ENCODE measurements at regions not wholly inside any gene's neighbourhood (a gene's known extent, or its start where the extent isn't known, plus 50 kb on each side); places are given as distances from the start of the nearest gene placed in this dataset.

- DNase-seq (ENCODE audit: low spot score) = no peak
Observed at GRCh38 chr10:120372917-120373316, 84.1 kb upstream of the PLPP4 start.

- no peak for DNase-seq (ENCODE audit: low spot score)
Observed at GRCh38 chr10:120375666-120376065, 81.4 kb upstream of the PLPP4 start.

- no peak for DNase-seq (ENCODE audit: low spot score)
Observed at GRCh38 chr10:120381931-120382330, 75.1 kb upstream of the PLPP4 start.

GRCh38 chr10:120382360-120382759 is 74.7 kb upstream of the PLPP4 start:
- no peak for DNase-seq (ENCODE audit: low spot score)

GRCh38 chr10:120385992-120386391 is 71.0 kb upstream of the PLPP4 start:
- no peak for DNase-seq (ENCODE audit: low spot score)

- no peak for DNase-seq (ENCODE audit: low spot score)
Observed at GRCh38 chr10:120386896-120387295, 70.1 kb upstream of the PLPP4 start.

GRCh38 chr10:120387326-120387725 is 69.7 kb upstream of the PLPP4 start:
- DNase-seq (ENCODE audit: low spot score) = no peak

GRCh38 chr10:120392245-120392644 is 64.8 kb upstream of the PLPP4 start:
- DNase-seq (ENCODE audit: low spot score) = no peak

GRCh38 chr10:120392671-120393079 is 64.4 kb upstream of the PLPP4 start:
- DNase-seq (ENCODE audit: low spot score) = no peak

GRCh38 chr10:120394446-120394845 is 62.6 kb upstream of the PLPP4 start:
- DNase-seq (ENCODE audit: low spot score) = no peak

GRCh38 chr10:120396228-120396627 is 60.8 kb upstream of the PLPP4 start:
- no peak for DNase-seq (ENCODE audit: low spot score)

- no peak for DNase-seq (ENCODE audit: low spot score)
Observed at GRCh38 chr10:120398180-120398579, 58.8 kb upstream of the PLPP4 start.

- DNase-seq (ENCODE audit: low spot score) = no peak
Observed at GRCh38 chr10:120400601-120401000, 56.4 kb upstream of the PLPP4 start.

GRCh38 chr10:120402147-120402766 is 54.8 kb upstream of the PLPP4 start:
- DNase-seq (ENCODE audit: low spot score) = no peak

- no peak for DNase-seq (ENCODE audit: low spot score)
Observed at GRCh38 chr10:120403109-120403508, 53.9 kb upstream of the PLPP4 start.

- DNase-seq (ENCODE audit: low spot score) = no peak
Observed at GRCh38 chr10:120406376-120406775, 50.7 kb upstream of the PLPP4 start.

Data from iPS-NIHi11 (cell line).